Mononuclear cell (primary cell): ENCODE measurements at regions not wholly inside any gene's neighbourhood (a gene's known extent, or its start where the extent isn't known, plus 50 kb on each side); places are given as distances from the start of the nearest gene placed in this dataset.

Experiments
- H3K27me3 ChIP-seq: 2 replicates; pipeline ENCODE4 v1.6.0; 2011; ENCODE audit warnings: low read length, control low read depth; ENCODE audit not compliant: insufficient read depth
- H3K4me1 ChIP-seq: 2 replicates; pipeline ENCODE4 v1.5.1; 2011; ENCODE audit warnings: mild to moderate bottlenecking, low read length, control low read depth; ENCODE audit not compliant: insufficient read depth
- H3K4me3 ChIP-seq: 2 replicates; pipeline ENCODE4 v1.5.1; 2011; ENCODE audit warnings: mild to moderate bottlenecking, low read length, moderate library complexity
- H3K9me3 ChIP-seq: 2 replicates; pipeline ENCODE4 v1.5.1; 2011; ENCODE audit warnings: low read depth, mild to moderate bottlenecking, control low read depth, low read length

- Histone ChIP-seq H3K9me3 (no peaks in the 10 kb centered on the region), H3K27me3 (no peaks in the 10 kb centered on the region), H3K4me3 (no peak overlapping the region), H3K4me1 (no peaks in the 10 kb centered on the region)
Measured at GRCh38 chr16:85398050-85398451, 215.1 kb upstream of the GSE1 start.

- H3K4me1 ChIP-seq: no peaks in the 10 kb centered on the region
- no peaks in the 10 kb centered on the region for H3K9me3 ChIP-seq
- no peak overlapping the region for H3K4me3 ChIP-seq
- no peaks in the 10 kb centered on the region for H3K27me3 ChIP-seq
Measured at GRCh38 chr16:85398688-85399582, 214.2 kb upstream of the GSE1 start.

DNA sequence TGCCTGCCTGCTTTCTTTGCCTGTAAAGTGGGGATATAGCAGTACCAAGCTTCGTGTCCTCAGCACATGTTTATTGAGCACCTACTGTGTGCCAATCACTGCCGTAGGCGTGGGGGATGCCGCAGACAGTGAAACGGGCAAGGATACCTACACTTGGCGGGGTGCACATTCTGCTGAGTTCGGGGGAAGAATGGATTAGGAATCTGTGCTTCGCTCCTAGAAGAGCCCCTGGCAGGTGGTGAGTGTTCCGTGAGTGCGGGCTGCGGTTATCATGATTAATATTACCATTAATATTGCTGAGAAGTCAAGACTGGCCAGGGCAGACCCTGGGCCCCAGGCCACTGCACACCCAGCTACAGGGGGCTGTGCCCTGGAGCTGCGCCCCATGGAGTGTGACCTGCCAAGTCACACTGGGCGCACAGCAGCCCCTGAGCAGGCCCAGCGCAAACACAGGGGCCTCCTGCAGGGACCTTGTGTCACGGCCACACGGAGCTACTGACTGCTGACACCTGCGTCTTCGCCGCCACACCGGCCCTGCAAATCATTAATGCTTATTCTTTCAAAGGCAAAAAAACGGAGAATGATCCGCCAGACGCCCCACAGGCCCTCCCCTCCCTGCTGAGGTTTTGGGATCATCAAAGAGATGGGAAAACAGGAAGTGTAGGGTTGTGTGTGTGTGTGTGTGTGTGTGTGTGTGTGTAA is 213.4 kb upstream of the GSE1 start:
- Histone ChIP-seq H3K4me3 (no peak overlapping the region), H3K4me1 (no peaks in the 10 kb centered on the region), H3K27me3 (no peaks in the 10 kb centered on the region), H3K9me3 (no peaks in the 10 kb centered on the region)

DNA sequence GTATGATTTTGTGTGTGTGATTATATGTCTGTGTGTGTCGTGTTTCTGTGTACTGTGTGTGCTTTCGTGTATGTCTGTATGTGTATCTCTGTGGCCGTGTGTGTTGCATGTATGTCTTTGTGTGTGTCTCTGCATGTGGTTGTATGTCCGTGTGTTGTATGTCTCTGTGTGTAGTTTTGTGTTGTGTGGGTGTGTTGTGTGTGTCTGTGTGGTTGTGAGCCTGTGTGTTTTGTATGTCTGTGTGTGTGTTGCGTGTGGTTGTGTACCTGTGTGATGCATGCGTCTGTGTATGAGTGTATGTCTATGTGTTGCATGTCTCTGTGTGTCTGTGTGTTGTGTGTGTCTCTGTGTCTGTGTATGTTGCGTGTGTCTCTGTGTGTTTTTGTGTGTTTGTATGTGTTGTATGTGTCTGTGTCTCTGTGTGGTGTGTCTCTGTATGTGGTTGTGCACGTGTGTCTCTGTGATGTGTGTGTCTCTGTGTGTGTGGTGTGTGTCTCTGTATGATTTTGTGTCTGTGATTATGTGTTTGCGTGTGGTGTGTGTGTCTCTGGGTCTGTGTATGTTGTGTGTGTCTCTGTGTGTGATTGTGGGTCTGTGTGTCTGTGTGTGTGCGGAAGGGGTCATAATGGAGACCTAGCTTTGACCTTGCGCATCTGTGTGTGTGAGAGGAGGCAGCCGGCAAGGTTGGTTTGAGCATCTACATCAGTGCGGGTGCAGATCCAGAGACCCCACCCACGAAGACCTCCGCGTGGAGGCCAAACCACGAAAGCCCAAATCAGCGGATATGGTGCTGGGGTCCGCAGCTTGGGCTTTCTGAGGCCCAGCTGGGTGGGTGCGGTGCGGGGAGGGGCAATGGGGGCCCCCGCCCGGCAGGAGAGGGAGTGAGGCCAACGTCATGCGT is 212.6 kb upstream of the GSE1 start:
- Histone ChIP-seq H3K27me3 (no peaks in the 10 kb centered on the region), H3K4me3 (no peak overlapping the region), H3K9me3 (no peaks in the 10 kb centered on the region), H3K4me1 (no peaks in the 10 kb centered on the region)

DNA sequence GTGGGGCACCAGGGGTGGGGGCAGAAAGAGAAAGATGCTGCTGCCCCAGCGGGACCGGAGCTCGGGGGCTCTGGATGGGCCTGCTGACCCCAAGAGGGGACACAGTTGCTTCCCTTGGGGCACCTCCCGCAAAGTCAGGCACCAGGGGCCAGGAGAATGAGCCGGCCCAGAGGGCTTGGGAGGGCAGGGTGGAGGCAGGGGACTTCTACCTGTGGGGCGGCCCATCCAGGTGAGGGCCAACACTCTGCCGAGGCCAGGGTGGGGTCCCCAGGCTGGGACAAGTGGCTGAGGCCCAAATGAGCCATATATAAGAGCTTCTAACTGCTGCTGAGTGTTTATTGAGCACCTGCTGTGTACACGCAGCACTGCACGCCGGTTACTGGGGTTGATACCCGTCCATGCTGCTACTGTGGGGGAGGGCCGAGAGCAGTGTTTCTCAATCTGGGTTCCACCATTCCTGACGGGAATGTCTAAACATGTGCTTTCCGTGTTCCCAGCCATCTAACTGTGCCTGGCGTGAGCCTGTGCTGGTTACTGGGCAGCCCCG is 211.7 kb upstream of the GSE1 start:
- H3K4me1 ChIP-seq: no peaks in the 10 kb centered on the region

GRCh38 chr16:85401917-85402766 is 211.0 kb upstream of the GSE1 start:
- Histone ChIP-seq H3K9me3 (no peaks in the 10 kb centered on the region), H3K4me3 (no peak overlapping the region), H3K27me3 (no peaks in the 10 kb centered on the region), H3K4me1 (no peaks in the 10 kb centered on the region)

More for the DNA sequence above, 211.7 kb upstream of the GSE1 start:
- Histone ChIP-seq H3K4me3 (no peak overlapping the region), H3K9me3 (no peaks in the 10 kb centered on the region), H3K27me3 (no peaks in the 10 kb centered on the region)

DNA sequence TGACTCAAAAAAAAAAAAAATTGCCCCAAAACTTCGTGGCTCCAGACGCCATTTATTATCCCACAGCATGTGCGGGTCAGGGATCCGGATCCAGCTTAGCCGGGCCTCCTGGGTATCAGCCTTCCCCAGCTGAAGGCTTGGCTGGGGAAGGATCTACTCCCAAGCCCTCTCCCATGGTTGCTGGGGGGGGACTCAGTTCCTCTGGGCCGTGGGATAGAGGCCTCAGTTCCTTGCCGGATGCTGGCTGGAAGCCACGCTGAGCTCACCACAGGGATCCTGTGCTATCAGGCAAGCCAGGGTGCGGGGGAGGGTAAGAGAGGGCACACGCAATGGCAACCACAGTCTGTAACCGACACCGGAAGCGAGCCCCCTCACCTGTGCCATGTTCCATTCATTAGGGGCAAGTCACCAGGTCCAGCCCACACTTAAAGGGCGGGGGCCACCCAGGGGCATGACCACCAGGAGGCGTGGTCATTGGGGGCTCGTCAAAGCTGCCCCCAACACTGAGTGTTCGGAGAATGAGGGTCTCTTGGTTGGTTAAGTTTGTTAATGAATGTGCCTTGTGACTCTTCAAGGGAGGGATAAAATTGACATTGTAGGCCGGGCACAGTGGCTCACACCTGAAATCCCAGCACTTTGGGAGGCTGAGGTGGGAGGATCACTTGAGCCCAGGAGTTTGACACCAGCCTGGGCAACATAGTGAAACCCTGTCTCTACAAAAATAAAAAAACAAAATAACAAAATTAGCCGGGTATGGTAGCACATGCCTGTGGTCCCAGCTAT is 210.0 kb upstream of the GSE1 start:
- Histone ChIP-seq H3K4me3 (no peak overlapping the region), H3K9me3 (no peaks in the 10 kb centered on the region), H3K27me3 (no peaks in the 10 kb centered on the region), H3K4me1 (no peaks in the 10 kb centered on the region)

DNA sequence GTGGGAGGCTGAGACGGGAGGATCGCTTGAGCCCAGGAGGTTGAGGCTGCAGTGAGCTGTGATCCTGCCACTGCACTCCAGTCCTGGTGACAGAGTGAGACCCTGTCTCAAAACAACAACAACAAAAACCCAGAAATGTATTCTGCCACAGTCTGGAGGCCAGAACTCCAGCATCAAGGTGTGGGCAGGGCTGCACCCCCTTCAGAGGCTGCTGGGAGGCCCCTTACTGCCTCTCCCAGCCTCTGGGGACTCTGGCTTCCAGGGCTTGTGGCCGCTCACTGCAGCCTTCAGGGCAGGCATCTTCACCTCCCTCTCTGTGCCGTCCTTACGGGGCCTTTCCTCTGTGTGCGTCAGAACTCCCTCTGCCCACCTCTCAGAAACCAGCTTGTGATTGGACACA is 209.4 kb upstream of the GSE1 start:
- Histone ChIP-seq H3K4me1 (no peaks in the 10 kb centered on the region), H3K9me3 (no peaks in the 10 kb centered on the region), H3K27me3 (no peaks in the 10 kb centered on the region), H3K4me3 (no peak overlapping the region)

GRCh38 chr16:85412911-85413520 is 200.1 kb upstream of the GSE1 start:
- H3K9me3 ChIP-seq: no peaks in the 10 kb centered on the region
- no peak overlapping the region for H3K4me3 ChIP-seq
- no peaks in the 10 kb centered on the region for H3K27me3 ChIP-seq
- H3K4me1 ChIP-seq: no peaks in the 10 kb centered on the region

DNA sequence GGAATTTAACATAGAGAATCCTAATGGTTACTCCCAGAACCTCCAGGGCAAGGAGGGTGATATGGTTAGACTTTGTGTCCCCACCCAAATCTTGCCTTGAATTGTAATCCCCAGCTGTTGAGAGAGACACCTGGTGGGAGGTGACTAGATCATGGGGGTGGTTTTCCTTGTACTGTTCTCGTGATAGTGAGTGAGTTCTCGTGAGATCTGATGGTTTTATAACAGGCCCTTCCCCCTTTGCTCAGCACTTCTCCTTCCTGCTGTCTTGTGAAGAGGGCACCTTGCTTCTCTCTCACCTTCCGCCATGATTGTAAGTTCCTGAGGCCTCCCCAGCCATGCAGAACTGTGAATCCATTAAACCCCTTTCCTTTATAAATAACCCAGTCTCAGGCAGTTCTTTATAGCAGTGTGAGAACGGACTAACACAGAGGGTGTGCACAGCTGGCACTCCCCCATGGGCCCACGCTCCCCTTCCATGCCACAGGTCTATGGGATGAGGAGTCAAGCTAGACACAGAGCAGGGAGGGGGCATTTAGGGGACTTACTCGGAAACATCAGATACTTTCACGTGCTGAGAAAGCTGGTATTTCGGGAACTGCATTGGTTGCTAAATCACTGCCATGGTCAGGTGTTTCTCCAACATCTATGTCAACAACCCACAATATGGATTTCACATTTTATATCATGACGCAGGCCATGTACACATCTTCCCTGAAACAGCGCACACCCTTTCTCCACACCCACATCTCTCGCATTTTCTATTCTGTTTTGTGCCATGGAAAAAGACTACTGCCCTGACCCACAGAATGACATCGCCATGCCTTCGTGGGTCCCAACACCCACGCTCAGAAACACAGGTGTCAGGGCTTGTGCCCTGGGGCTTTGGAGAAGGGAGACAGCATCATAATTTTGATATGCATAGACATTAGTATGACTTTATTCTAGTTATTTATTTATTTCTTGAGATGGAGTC is 199.1 kb upstream of the GSE1 start:
- no peaks in the 10 kb centered on the region for H3K27me3 ChIP-seq
- no peak overlapping the region for H3K4me3 ChIP-seq
- H3K4me1 ChIP-seq: no peaks in the 10 kb centered on the region
- no peaks in the 10 kb centered on the region for H3K9me3 ChIP-seq

GRCh38 chr16:85415196-85416090 is 197.7 kb upstream of the GSE1 start:
- H3K4me3 ChIP-seq: no peak overlapping the region
- no peaks in the 10 kb centered on the region for H3K4me1 ChIP-seq
- H3K27me3 ChIP-seq: no peaks in the 10 kb centered on the region
- H3K9me3 ChIP-seq: no peaks in the 10 kb centered on the region
